ENCODE measurements at regions not wholly inside any gene's neighbourhood (a gene's known extent, or its start where the extent isn't known, plus 50 kb on each side); places are given as distances from the start of the nearest gene placed in this dataset.
"Not testable (repeated sequence)": the region's sequence is repeated elsewhere in the genome, so short reads cannot be mapped to it uniquely, and the experiment has no call there.

- DNase-seq: no peak
Observed at GRCh38 chr5:33160871-33161270, 279.9 kb upstream of the TARS1 start.

- no peak for DNase-seq
Observed at GRCh38 chr5:33161421-33161820, 279.3 kb upstream of the TARS1 start.

- DNase-seq: no peak
Observed at GRCh38 chr5:33162057-33162456, 278.7 kb upstream of the TARS1 start.

GRCh38 chr5:33166522-33166921, 274.2 kb upstream of the TARS1 start:
- DNase-seq: no peak

GRCh38 chr5:33166948-33167347, 273.8 kb upstream of the TARS1 start:
- DNase-seq: no peak

- DNase-seq: no peak
Observed at GRCh38 chr5:33167541-33167940, 273.2 kb upstream of the TARS1 start.

- no peak for DNase-seq
Observed at GRCh38 chr5:33170411-33170810, 270.4 kb upstream of the TARS1 start.

- no peak for DNase-seq
Observed at GRCh38 chr5:33174383-33174782, 266.4 kb upstream of the TARS1 start.

- no peak for DNase-seq
Observed at GRCh38 chr5:33179301-33179700, 261.5 kb upstream of the TARS1 start.

GRCh38 chr5:33180900-33181299, 259.9 kb upstream of the TARS1 start:
- no peak for DNase-seq

GRCh38 chr5:33182986-33183385, 257.8 kb upstream of the TARS1 start:
- DNase-seq: no peak

GRCh38 chr5:33184367-33184766, 256.4 kb upstream of the TARS1 start:
- no peak for DNase-seq

GRCh38 chr5:33188089-33188488, 252.7 kb upstream of the TARS1 start:
- no peak for DNase-seq

- DNase-seq: no peak
Observed at GRCh38 chr5:33194914-33195313, 245.9 kb upstream of the TARS1 start.

- no peak for DNase-seq
Observed at GRCh38 chr5:33195431-33196165, 245.2 kb upstream of the TARS1 start.

GRCh38 chr5:33198836-33199235, 241.9 kb upstream of the TARS1 start:
- DNase-seq: no peak

GRCh38 chr5:33203931-33204330, 236.8 kb upstream of the TARS1 start:
- DNase-seq: no peak

GRCh38 chr5:33205079-33205478, 235.7 kb upstream of the TARS1 start:
- no peak for DNase-seq

- no peak for DNase-seq
Observed at GRCh38 chr5:33205727-33206410, 234.9 kb upstream of the TARS1 start.

- no peak for DNase-seq
Observed at GRCh38 chr5:33206962-33207506, 233.7 kb upstream of the TARS1 start.

GRCh38 chr5:33209252-33209651, 231.5 kb upstream of the TARS1 start:
- no peak for DNase-seq

GRCh38 chr5:33210221-33210620, 230.5 kb upstream of the TARS1 start:
- DNase-seq: not testable (repeated sequence)

GRCh38 chr5:33210978-33211377, 229.8 kb upstream of the TARS1 start:
- no peak for DNase-seq

GRCh38 chr5:33212439-33212838, 228.3 kb upstream of the TARS1 start:
- DNase-seq: no peak
